Skeletal muscle cell (primary cell): ENCODE measurements at regions not wholly inside any gene's neighbourhood (a gene's known extent, or its start where the extent isn't known, plus 50 kb on each side); places are given as distances from the start of the nearest gene placed in this dataset.
A peak's percentile ranks its signal among the peaks of the same experiment; 100 is the strongest.

ENCODE experiments used
- DNase-seq: peaks from one replicate; pipeline ENCODE4 v3.0.0-alpha.2; 2010; ENCODE audit warnings: low read depth
- H3K4me3 ChIP-seq: 2 replicates; pipeline ENCODE4 v1.5.1; 2011; ENCODE audit warnings: low read depth, mild to moderate bottlenecking, control low read depth, low read length, moderate library complexity

- H3K4me3 ChIP-seq, result no peak overlapping the region
Measured at GRCh38 chr13:84418041-84418440, 535.8 kb upstream of the SLITRK1 start.

DNA sequence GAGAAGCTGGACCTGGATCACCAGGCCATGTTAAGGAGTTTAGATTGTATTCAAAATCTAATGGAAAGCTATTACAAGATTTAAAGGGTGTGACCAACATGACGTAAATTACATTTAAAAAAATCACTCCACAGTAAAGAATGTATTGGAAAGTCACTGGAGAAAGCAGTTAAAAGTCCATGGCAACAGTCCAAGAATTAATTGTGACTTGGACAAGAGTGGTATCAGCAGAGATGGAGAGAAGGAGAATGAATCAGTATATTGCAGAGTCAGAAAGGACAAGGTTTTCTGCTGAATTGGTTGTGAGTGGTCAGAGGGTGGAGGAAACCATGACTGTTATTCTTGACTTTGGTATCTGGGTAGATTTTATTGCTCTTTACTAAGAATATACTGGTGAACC is 535.1 kb upstream of the SLITRK1 start:
- DNase-seq, result no peak
- H3K4me3 ChIP-seq, result no peak overlapping the region

More at GRCh38 chr13:84418041-84418440, 535.8 kb upstream of the SLITRK1 start:
- DNase-seq, result no peak

DNA sequence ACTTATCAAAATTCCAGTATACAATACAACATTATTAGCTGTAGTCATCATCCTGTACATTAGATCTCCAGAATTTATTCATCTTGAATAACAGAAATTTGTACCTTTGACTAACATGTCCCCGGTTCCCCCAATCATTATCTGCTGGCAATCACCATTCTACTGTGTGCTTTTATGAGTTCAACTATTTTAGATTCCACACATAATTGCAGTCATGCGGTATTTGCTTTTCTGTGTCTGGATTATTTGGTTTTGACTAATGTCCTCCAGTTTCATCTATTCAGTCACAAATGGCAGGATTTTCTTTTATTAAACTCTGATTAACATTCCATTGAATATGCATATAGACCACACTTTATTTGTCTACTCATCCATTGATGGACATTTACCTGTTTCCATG is 530.7 kb upstream of the SLITRK1 start:
- no peak overlapping the region for H3K4me3 ChIP-seq
- DNase-seq, result no peak

- no peak overlapping the region for H3K4me3 ChIP-seq
Measured at GRCh38 chr13:84405286-84405685, 523.0 kb upstream of the SLITRK1 start.

DNA sequence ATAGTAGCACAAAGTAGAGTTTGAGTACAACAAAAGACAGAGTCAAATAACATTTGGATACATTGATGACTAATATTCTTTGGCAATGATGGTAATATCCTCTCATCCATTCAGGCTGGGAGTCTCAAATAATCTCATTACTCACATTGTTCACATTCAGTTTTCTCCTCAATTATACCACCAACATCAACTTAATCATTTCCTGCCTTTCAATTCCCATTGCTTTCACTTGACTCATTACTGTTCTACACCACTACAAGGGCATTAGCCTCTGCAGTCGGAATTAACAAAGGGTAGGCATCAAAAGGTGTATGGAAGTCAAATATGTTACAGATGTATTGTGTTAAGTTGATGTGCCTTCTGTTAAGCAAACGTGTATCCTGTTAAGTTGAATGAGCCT is 518.4 kb upstream of the SLITRK1 start:
- peak; percentile 76 for DNase-seq

More at GRCh38 chr13:84405286-84405685, 523.0 kb upstream of the SLITRK1 start:
- DNase-seq, result no peak

GRCh38 chr13:84399320-84400085 is 517.2 kb upstream of the SLITRK1 start:
- no peak for DNase-seq
- H3K4me3 ChIP-seq, result no peak overlapping the region

More for the DNA sequence above, 518.4 kb upstream of the SLITRK1 start:
- H3K4me3 ChIP-seq, result no peak overlapping the region

DNA sequence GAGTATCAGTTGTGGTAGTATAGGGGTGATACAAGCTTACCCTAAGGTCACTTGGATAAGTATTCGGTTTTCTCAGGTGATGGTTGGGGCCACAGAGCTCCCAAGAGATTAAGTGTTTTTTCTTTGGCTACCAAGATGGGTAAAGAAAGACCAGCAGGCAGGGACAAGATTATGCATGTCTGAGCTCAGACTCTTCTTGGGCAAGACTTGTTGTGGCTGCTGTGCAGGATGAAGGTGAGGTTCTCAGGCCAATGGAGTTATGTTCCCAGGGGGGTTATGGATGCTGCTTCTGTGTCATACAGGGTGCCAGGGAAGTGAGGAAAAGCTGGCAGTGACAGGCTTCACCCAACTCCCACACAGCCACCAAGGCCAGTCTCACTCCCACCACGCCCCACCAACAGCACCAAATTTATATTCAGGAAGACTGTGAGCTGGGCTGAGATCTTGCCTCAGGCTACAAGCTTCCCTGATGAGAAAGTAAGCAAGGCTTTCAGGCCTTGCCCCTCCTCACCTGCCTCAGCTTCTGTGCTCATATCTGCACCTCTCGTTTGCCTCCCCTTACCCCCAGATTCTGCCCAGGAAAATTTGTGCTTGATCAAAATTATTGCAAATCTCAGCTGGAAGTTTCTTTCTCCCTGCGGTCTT is 511.8 kb upstream of the SLITRK1 start:
- no peak for DNase-seq
- no peak overlapping the region for H3K4me3 ChIP-seq

DNA sequence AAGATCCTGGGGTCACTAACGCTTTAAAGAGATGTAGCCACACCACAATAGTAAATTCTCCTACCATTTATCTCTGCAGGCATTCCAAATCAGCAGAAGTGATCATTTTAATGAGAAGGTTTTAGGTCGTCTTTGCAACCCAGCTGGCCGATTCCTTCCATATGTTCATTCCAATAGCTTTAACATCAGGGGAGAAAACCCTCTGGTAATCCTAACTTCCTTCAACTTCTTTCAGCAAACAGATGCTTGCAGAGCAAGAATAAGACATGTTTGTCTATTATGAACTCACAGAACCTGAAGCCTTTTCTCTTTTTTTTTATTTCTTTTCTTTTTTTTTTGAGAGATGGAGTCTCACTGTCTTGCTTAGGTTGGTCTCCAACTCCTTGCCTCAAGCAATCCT is 498.6 kb upstream of the SLITRK1 start:
- H3K4me3 ChIP-seq, result no peak overlapping the region
- no peak for DNase-seq

DNA sequence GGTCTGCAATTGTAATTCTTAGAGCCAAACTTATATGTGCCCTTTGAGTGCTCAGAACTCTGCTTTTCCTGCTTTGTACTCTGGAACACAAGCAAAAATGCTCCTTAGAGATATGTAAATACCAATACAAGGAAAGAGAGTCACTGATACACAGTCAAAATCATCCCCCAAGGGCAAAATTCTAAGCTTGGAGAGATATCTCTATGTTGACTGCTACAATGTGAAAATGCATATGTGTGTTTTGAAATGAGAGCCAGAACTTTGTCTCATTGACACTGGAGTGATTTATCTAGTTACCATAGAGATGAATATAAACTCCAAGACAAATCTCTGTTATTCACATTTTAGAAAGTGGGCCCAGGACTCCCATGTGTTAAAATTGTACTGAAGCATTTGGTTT is 494.8 kb upstream of the SLITRK1 start:
- DNase-seq, result no peak

GRCh38 chr13:84366506-84366905 is 484.2 kb upstream of the SLITRK1 start:
- no peak overlapping the region for H3K4me3 ChIP-seq
- DNase-seq, result no peak

More for the DNA sequence above, 494.8 kb upstream of the SLITRK1 start:
- no peak overlapping the region for H3K4me3 ChIP-seq

DNA sequence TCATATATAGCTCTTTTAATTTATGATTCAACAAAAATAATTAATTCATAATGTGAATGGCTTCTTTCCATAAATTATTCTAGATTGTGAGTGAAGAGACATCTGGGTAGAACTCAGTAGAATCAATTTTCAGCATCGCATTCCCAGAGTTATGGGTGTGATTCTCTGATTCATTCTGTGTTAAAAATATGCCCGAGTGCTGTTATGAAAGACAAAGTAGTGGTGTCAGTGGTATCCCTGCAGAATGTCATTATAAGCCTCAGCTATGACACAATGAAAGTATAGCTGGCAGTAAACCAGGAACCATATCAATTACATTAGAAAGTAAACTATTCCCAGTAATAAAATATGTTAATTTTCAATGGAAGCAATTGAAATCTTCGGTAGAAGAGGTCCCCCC is 480.5 kb upstream of the SLITRK1 start:
- H3K4me3 ChIP-seq, result no peak overlapping the region
- DNase-seq, result peak; percentile 13

GRCh38 chr13:84360822-84361221 is 478.5 kb upstream of the SLITRK1 start:
- no peak overlapping the region for H3K4me3 ChIP-seq
- no peak for DNase-seq

DNA sequence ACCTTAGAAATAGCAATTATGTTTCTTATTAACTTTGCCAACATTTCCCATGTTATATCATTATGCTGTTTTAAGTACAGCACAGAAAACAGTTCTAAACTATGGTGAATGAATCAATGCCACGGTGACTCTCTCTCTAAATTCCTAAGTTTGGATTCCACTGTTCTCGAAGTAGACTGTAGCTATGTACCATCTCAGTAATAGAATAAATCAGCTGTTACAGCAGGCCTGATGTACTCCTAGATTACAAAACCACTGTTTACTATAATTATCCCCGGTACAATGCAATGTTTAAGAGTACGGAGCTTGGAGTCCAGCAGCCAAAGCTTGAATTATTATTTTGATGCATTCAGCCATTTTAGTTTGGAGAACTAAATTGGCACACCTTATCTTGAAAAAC is 476.3 kb upstream of the SLITRK1 start:
- DNase-seq, result no peak

DNA sequence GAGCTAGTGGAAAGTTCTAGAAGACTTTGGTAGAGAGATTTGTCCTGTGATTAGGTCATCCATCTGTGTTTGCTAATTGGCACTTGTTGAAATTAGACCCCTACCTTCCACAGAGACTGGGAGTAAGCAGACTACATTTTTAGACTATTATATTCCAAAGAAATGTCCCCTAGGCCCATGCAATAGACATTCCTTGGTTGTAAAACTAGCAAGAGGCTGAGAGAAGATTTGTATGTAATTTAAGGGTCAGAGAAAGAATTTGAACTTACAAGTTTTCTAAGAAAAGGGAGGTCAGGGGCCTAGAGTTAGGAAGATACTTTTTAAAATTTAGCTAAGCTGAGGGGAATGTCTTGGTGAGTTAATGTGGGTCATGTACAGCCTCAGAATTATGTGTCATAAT is 470.7 kb upstream of the SLITRK1 start:
- no peak overlapping the region for H3K4me3 ChIP-seq
- DNase-seq, result peak; percentile 6

More for the DNA sequence above, 476.3 kb upstream of the SLITRK1 start:
- H3K4me3 ChIP-seq, result no peak overlapping the region

DNA sequence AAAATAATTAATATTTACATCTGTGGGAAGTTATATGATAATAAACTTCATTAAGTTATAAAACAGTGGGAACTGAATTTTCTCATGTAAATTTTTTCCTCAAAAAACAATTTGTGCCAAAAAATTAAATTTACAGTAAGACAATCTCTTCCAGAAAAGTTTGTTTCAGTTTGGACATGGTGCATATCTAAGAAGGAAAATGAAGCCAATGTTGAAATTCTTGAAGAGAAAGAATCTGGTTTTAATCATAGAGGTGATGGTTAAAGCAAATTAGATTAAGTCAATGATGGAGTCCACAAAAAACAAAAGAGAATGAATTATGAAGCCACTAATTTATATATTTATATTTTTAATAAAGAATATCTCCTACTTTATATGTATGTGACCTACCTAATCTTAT is 457.2 kb upstream of the SLITRK1 start:
- H3K4me3 ChIP-seq, result no peak overlapping the region
- DNase-seq, result no peak

- DNase-seq, result no peak
- H3K4me3 ChIP-seq, result no peak overlapping the region
Measured at GRCh38 chr13:84332346-84332745, 450.1 kb upstream of the SLITRK1 start.

GRCh38 chr13:84315527-84315926 is 433.3 kb upstream of the SLITRK1 start:
- DNase-seq, result no peak
- H3K4me3 ChIP-seq, result no peak overlapping the region

- DNase-seq, result no peak
- no peak overlapping the region for H3K4me3 ChIP-seq
Measured at GRCh38 chr13:84303035-84303434, 420.8 kb upstream of the SLITRK1 start.

GRCh38 chr13:84297251-84297650 is 415.0 kb upstream of the SLITRK1 start:
- DNase-seq, result no peak

GRCh38 chr13:84296401-84296800 is 414.1 kb upstream of the SLITRK1 start:
- no peak overlapping the region for H3K4me3 ChIP-seq
- no peak for DNase-seq

More at GRCh38 chr13:84297251-84297650, 415.0 kb upstream of the SLITRK1 start:
- no peak overlapping the region for H3K4me3 ChIP-seq

- DNase-seq, result peak; percentile 8
- no peak overlapping the region for H3K4me3 ChIP-seq
Measured at GRCh38 chr13:84294576-84294975, 412.3 kb upstream of the SLITRK1 start.
